GM20431 (cell line): ENCODE measurements at regions not wholly inside any gene's neighbourhood (a gene's known extent, or its start where the extent isn't known, plus 50 kb on each side); places are given as distances from the start of the nearest gene placed in this dataset.
"Not testable (repeated sequence)": the region's sequence is repeated elsewhere in the genome, so short reads cannot be mapped to it uniquely, and the experiment has no call there.

Source experiments
- in situ Hi-C: fragments of 300-500 bp; cut with MseI, MboI; formaldehyde crosslinking; loops from one replicate; pipeline ENCODE4 v1.15.0; 2020; ENCODE audit warnings: low sequenced_read_pairs; ENCODE audit not compliant: unreplicated experiment

DNA sequence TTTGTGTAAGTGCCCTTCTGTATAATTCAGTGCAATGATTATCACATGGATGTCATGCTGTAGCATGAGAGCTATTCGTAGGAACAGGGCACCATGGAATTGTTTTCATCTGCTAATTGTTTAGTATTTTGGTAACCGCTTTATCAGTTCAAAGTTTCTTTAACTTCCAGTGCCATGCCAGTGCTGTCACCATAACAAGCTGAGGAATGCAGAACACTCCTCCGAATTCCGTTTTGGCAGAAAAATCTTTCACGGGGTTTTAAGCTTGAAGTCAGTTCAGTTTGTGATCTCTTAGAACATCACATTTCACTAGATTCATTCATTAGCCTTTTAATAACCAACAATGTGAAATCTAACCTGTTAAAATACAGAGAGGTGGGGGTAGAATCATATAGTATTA is 117.2 kb upstream of the SEMA3C start:
- in situ Hi-C loops: no loop called here

DNA sequence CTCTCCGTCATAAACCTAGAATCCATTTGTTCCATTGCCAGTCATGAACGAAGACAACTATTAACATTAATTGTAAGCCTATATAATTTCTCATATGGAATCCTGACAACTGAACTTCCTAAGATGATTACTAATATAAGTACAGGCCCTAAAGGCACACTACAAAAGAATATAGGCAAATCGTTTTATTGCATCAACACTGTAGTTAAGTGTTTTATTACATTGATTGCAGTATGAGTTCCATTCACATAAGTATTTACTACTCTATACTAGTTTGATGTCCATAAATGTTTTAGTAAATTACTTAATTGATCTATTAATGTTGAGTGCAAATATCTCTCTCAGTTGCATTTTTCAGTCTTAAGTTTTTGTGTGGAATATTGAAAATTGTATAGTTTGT is 113.1 kb upstream of the SEMA3C start:
- in situ Hi-C loops: no loop called here

DNA sequence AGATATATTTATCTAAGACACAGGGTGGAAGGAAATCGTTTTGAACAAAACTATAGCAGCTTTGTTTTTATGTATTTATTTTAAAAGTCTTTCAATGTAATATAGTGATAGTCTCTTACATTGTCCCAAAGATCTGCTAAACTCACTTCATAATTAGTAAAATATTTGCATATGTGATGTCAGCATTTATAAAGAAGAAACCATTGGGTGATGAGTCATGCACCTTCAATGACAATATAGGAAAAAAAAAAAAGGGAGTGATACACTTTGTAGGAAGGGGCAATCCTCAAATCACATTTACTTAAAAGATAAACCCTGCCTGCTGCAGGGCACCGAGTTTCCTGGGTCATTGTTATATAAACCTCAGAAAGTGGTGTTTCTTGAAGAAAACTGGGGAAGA is 112.4 kb upstream of the SEMA3C start:
- in situ Hi-C loops: no loop called here

DNA sequence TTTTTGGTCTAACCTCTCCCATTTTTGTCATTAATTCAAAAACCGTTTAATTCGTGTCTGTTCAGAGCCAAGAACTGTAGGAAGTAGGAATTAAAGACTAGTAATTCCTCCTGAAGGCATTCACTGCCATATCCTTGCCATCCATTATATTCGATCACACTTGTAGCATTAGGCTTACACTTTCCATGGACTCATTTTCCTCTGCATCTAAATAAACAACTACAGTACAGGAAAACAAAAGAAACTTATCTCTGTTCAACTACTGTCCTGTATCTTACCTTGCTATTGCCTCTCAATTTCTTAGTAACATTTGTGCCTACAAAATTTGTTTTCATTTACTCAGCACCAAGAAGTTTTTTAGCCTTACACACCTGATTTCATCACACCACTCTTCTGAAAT is 111.6 kb upstream of the SEMA3C start:
- in situ Hi-C loops: no loop called here

DNA sequence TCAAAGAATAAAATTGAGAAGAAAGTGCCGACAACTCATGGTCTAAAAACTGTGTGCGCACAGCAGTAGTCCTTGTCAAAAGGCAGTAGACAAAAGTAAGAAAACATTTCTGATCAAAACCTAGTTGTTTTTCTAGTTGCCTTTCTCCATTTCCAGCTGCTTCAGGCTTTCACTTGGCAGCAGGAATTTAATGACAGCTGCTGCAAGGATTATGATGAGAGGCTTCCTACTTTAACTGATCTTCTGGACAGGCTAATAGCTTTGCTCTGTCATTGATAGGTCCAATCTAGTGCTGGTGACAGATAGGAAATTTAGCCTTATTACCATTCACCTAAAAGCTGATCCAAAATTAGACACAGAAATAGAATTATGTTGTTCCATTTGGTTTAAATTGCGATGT is 110.7 kb upstream of the SEMA3C start:
- in situ Hi-C loops: no loop called here

DNA sequence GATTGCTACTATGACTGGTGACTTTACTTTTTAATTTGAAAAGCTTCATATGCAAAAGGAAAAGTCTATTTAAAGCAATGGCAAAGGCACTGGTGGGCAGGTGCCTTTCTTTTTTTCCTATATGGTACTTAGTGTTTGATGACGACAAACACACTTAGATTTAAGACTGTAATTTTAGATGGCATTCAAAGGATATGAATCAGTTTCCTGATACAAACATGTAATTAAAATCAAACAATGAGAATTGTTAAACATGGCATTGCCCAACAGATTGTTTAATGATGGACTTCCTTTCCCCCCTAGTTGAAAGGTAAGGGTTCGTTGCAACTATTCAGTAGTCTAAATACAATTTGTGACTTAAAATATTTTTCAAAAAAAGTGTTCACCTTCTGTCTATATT is 106.5 kb upstream of the SEMA3C start:
- in situ Hi-C loops: no loop called here

DNA sequence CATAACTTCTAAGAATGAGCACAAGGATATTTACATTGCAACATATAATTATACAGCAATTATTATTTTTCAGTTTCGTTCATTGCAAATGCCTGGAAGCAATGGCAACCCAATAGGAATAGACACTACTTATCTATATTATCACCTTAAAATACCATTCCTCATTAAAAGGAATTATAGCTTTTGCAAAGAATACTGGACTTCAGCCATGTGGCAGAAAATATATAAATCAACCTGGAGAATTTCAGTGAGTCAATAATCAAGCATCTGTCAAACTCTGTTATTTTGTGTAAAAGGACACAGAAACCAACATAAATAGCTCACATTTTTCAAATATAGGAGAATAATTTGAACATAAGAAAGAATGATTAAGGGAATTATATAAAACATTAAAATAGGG is 96.1 kb upstream of the SEMA3C start:
- in situ Hi-C loops: no loop called here

DNA sequence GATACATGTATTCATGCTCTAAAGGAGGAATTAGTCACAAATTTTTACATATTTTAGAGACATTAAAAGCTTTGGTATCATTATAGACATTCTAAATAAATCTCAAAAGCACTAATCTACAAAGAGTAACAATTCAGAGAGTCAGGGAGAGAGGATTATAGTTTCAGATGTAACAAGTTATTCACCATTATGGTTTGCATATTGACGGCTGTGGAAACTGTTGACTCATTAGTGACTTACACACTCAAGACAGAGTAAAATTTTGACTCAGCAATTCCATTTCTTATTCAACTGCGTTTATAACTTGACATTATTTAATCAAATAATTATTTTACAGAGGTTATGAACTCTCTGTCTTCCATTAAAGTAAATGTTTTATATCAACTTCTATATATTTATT is 95.4 kb upstream of the SEMA3C start:
- in situ Hi-C loops: no loop called here

DNA sequence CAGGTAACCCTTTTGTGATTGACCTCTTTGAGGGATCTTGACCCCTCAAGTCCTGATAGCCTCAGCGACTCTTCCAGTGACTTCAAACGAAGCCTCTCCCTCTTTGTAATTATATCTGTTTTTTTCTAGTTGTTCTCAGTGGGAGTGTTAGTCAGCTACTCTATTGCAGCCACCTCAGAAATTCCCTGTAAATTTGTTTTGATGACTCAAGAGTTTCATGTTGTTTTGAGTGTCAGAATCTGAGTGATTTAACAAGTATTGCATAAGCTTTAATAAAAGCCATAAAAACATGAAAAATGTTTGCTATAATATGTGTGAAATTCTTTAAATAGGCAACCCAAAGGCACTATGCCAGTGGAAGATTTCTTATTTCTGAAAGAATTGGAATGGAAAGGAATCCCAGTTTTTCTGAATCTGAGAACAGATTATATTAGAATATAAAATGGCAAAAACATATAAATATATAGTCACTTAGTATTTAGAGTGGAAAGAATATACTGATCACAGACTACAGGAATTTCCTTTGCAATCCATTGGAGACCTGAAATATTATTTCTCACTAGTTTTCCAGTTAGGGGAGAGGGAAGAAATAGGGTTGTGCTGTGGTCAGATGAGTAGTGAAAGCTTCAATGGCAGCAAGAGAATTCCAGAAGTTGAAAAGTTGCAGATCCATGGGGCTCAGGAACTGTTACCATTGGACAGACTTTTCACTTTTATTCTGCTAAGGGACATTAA is 94.4 kb upstream of the SEMA3C start:
- in situ Hi-C loops: no loop called here

DNA sequence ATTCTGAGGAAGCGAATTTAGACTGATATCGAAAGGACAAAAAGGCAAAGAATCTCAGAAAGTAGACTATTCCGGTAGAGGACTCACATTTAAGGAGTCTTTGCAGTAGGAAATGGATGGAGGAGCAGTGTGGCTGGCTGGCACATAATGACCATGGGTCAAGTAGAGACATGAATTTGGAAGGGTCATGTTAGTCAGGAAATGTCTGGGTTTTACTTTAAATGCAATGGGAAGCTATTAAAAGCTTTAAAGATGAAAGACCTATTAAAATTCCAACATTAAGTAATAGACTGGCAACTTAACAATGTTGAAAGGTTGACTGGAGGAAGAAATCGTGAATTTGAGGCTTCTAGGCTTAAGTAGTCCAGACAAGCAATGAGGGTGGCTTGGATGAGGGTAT is 90.0 kb upstream of the SEMA3C start:
- in situ Hi-C loops: no loop called here

DNA sequence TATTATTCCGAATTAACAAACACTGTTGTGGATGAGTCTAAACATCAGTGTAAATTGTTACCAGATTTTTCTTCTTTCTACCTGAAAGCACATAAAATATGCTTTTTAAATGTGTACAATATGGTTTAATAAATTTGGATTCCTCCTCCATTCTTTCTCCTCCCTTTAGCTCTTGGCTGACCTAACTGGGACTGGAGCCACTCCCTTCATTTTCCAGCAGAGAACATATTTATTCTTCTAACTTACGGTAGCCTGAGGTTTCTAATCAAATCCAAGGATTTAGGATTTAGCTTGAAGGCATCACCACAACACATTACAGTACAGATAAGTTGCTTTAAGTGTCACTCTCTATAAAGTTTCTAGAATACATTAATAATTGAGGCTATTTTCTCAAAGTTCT is 88.2 kb upstream of the SEMA3C start:
- in situ Hi-C loops: no loop called here

DNA sequence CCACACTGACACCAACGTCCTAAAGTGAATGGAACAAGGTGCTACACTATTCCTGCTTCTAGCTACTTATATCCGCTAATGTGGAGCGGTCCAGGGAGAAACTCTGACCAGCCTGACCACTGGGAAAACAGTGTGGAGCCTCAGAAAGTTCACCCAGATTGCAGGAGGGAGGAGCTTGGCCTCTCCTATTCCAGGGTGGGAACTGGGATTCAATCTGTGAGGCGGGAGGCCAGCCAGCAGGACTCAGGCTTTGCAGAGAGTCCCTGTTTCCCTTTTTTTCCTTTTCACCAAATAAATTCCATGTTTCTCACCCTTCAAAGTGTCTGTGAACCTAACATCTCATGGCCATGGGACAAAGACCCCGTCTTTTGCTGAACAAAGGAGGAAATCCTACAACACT is 86.4 kb upstream of the SEMA3C start:
- in situ Hi-C loops: no loop called here

DNA sequence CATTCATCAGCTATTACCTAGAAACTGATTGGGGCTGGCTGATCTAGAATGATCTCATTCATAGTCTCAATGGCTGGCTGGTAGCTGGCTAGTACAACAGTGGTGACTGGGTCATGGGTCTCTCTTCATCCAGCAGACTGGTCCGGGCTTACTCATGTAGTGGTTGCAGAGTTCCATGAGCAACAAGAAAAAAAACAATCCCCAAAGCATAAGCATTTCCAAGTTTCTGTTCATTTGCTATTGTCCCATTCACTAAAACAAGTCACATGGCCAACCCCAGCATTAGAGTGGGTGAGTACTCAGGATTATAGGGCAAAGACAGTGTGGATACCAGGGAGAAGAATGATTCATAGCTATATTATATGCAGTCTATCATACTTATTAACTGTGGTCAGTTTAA is 85.2 kb upstream of the SEMA3C start:
- in situ Hi-C loops: no loop called here

DNA sequence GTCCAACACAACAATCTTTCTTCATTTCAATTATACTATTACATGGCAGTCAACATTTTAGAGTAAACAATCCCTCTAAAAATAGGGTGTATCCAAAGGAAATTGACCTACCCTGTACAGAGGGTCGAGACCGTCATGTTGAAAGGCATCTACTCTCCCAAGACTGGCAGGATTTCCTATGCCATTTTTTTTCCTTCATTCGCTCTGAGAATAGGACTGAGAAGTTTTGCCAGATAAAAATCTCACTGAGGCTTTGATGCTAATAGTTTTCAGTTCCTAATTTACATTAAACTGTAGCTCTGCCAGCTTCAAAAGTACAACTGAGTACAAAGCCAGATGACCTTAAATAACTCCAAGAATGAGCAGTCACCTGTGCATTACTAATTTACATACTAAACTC is 84.5 kb upstream of the SEMA3C start:
- in situ Hi-C loops: no loop called here

DNA sequence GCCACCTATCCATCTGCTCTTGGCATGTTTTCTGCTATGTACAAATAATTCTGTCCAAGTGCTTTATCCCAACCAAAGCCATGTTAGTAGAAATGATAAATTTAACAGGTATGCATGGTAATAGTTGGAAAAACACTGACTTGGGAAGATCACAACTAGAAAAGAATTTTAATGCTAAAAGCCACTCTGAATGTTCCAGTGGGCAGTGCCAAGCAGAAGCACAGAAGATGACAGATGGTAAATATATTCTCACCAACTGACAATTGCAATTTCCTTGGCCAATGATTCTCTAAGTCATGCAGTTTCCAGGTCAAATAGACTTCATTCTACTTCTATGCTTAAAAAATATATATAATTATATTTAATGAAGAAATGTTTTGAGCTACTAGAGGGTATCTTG is 83.6 kb upstream of the SEMA3C start:
- in situ Hi-C loops: no loop called here

DNA sequence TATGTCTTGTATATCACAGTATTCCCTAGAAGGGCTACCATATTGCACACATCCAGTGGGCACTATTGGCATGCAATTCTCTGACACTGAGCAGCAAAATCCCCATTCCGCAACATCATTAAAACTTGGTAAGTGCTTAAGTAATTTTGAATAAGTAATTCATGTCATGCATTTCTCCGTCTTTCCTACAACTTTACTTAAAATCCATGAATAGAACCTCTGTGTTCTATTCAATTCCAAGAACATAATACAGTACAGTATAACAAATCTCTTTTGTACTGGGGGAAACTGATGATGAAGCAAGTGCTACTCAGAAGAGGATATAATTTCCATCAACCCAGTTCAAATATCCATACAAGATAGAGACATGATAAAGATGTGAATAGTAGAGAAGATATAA is 80.9 kb upstream of the SEMA3C start:
- in situ Hi-C loops: no loop called here

DNA sequence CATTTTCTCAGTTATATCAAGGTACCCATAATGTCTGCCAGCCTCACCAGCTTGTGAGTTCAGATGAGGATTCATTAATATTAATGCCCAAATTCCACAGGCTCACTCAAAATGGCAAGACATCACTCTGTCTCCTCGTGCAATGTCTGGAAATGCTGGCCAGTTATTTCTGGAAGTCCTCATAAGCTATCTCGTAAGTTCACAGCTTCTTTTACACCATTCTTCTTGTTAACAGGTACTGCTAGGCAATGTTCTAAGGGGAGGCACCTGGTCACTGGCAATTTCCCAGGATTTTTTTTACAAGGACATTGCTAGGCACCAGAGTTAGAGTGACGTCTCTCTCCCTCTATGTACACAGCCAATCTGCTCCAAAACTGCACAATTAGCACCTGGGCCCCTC is 80.2 kb upstream of the SEMA3C start:
- in situ Hi-C loops: no loop called here

DNA sequence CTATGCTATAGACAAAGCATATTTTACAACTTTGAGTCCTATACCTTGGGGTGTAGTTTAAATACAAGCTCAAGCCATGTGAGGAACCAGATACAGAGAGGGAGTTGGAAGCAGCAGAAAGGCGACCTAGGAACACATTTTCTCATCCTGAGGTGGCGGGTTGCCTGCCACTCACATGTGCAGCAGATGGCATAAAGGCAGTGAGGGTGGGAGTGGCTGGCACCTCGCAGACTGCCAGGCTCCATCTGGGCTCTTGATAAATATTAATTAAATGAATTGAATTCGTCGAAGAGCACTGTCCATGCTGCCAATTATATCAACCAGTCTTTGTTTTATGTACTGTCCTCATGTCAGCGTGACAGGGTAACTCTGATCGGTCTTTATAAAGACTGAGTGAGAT is 79.0 kb upstream of the SEMA3C start:
- in situ Hi-C loops: no loop called here

DNA sequence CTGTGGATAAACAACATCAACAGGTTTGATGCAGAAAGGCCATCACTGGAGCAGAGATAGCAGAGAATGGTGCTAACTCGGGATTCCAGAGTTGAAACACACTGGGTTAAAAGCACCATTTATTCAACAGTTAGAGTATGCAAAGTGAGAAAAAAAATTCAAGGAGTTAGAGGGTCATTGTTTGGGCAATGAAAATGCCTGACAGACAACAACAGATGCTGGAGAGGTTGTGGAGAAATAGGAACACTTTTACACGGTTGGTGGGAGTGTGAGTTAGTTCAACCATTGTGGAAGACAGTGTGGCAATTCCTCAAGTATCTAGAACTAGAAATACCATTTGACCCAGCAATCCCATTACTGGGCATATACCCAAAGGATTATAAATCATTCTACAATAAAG is 77.4 kb upstream of the SEMA3C start:
- in situ Hi-C loops: not testable (repeated sequence)

DNA sequence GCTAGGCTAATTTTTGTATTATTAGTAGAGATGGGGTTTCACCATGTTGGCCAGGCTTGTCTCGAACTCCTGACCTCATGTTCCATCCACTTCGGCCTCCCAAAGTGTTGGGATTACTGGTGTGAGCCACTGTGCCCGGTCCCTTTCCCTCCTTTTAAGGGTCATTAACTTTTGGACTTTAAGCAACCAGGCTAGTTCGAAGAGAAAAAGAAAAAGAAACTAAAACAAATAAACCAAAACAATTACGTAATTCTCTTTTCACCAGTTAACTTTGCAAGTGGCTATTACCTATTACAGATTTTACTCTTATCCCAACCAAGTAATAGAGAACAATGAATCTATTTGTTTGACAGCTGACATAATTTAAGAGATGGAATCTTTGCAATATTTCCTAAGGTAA is 72.8 kb upstream of the SEMA3C start:
- in situ Hi-C loops: no loop called here

DNA sequence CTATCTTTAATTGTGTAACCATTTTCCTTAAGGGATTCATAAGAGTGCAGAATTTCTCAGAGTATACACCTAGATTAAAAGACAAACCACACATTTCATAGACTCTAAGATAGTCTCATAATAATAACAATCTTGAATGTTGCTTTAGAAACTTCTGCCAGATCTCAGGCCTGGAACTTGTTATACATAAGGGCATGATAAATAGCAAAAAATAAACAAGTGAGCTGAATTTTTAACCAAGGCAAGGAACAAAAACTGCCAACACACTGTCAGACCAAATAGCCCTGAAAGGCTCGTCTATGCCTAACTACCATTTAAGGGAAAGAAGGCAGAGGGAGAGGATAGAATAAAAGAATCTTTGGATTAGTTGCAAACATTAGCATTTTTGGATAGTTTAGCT is 65.8 kb upstream of the SEMA3C start:
- in situ Hi-C loops: no loop called here

DNA sequence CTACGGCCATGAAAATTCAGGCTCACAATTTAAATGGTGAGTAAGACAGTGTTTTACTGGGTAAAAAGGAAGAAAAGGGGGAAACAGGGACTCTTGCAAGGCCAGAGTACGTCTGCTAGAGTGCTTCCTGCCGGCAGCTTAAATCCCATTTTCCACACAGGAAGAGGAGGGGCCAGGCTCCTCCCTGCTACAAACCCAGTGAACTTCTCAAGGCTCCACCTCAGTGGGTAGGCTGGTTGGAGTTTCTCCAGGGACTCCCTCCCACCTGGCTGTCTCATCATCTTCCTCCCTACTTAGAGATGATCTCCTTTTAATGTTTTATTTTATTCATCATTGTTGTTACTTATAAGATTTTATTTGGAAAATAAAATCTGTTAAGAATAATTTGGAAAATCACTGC is 62.6 kb upstream of the SEMA3C start:
- in situ Hi-C loops: no loop called here

DNA sequence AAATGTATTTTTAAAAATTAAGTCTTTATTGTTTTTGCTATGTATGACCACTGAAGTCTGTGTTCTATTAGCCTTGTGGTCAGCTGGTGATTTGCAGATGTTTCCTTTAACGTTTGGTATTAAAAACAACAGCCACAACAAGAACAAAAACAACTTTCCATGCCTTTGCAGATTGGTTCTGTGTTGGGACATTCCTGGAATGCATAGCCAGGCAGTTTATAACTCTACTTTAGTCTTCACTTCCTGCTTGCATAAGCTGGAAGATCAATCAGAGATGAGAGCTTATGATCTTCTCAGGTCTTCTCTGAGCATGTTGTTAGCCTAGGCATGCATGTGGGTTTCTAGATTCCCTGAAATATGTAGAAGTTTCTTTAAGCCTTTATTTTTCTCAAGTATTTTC is 58.9 kb upstream of the SEMA3C start:
- in situ Hi-C loops: no loop called here
